ENCODE measurements at regions not wholly inside any gene's neighbourhood (a gene's known extent, or its start where the extent isn't known, plus 50 kb on each side); places are given as distances from the start of the nearest gene placed in this dataset.
"Not testable (repeated sequence)": the region's sequence is repeated elsewhere in the genome, so short reads cannot be mapped to it uniquely, and the experiment has no call there.

- peak; percentile 28 for DNase-seq
Observed at GRCh38 chr6:63441266-63441956, 121.6 kb upstream of the LGSN start.

- no peak for DNase-seq
Observed at GRCh38 chr6:63442870-63443269, 123.1 kb upstream of the LGSN start.

GRCh38 chr6:63444768-63445167, 125.0 kb upstream of the LGSN start:
- no peak for DNase-seq

GRCh38 chr6:63446405-63446804, 125.9 kb upstream of the LOC128125822 start:
- no peak for DNase-seq

- DNase-seq, result no peak
Observed at GRCh38 chr6:63447134-63447533, 125.1 kb upstream of the LOC128125822 start.

- no peak for DNase-seq
Observed at GRCh38 chr6:63448229-63448628, 124.1 kb upstream of the LOC128125822 start.

- DNase-seq, result no peak
Observed at GRCh38 chr6:63449714-63450113, 122.6 kb upstream of the LOC128125822 start.

- DNase-seq, result no peak
Observed at GRCh38 chr6:63451238-63451637, 121.0 kb upstream of the LOC128125822 start.

- no peak for DNase-seq
Observed at GRCh38 chr6:63452125-63452524, 120.2 kb upstream of the LOC128125822 start.

GRCh38 chr6:63456734-63457133, 115.5 kb upstream of the LOC128125822 start:
- DNase-seq, result no peak

GRCh38 chr6:63458480-63459115, 113.7 kb upstream of the LOC128125822 start:
- DNase-seq, result no peak

GRCh38 chr6:63459814-63460213, 112.5 kb upstream of the LOC128125822 start:
- no peak for DNase-seq

- no peak for DNase-seq
Observed at GRCh38 chr6:63460971-63461370, 111.3 kb upstream of the LOC128125822 start.

- DNase-seq, result no peak
Observed at GRCh38 chr6:63464060-63464459, 108.2 kb upstream of the LOC128125822 start.

GRCh38 chr6:63465750-63466149, 106.5 kb upstream of the LOC128125822 start:
- no peak for DNase-seq

- no peak for DNase-seq
Observed at GRCh38 chr6:63466242-63466733, 106.0 kb upstream of the LOC128125822 start.

- DNase-seq, result no peak
Observed at GRCh38 chr6:63467247-63467954, 104.9 kb upstream of the LOC128125822 start.

GRCh38 chr6:63471145-63471544, 101.1 kb upstream of the LOC128125822 start:
- DNase-seq, result not testable (repeated sequence)

GRCh38 chr6:63471654-63472053, 100.6 kb upstream of the LOC128125822 start:
- no peak for DNase-seq

GRCh38 chr6:63475707-63476106, 96.6 kb upstream of the LOC128125822 start:
- no peak for DNase-seq

GRCh38 chr6:63476302-63476701, 96.0 kb upstream of the LOC128125822 start:
- no peak for DNase-seq

- no peak for DNase-seq
Observed at GRCh38 chr6:63477422-63478040, 94.7 kb upstream of the LOC128125822 start.

- DNase-seq, result no peak
Observed at GRCh38 chr6:63478734-63479133, 93.5 kb upstream of the LOC128125822 start.

Measured in DMS79 treated with DMSO at 0.1 percent for 48 hours (cell line).